A549 (cell line): ENCODE measurements at regions not wholly inside any gene's neighbourhood (a gene's known extent, or its start where the extent isn't known, plus 50 kb on each side); places are given as distances from the start of the nearest gene placed in this dataset.

ENCODE experiments used
- ATAC-seq, 2 experiments: fragments of 200-7000 bp in 1 of 2; fragments of >200 bp in 1 of 2; cut with Nextera tagmentation in 1 of 2; cut with Tn5 transposase in 1 of 2; 3 replicates each; pipeline versions ENCODE4 v1.8.0 to v1.9.1; 2018 to 2020; ENCODE audit warnings: mild to moderate bottlenecking in 1 of 2, moderate library complexity in 1 of 2
- CTCF ChIA-PET: fragments of 300-600 bp; sonication (Branson Sonifier 250); formaldehyde crosslinking; extraction: SDS; loops from one replicate; lab custom pipeline; 2021; ENCODE audit warnings: antibody characterized with exemption, inconsistent platforms; lab: Yijun Ruan, JAX
- POLR2A ChIA-PET: fragments of 350-600 bp; formaldehyde crosslinking; extraction: SDS; loops from one replicate; lab custom pipeline; 2021; ENCODE audit warnings: antibody characterized with exemption, inconsistent platforms; lab: Yijun Ruan, JAX
- DNase-seq, 2 experiments: peaks; one replicate each; pipeline versions ENCODE4 v3.0.0 to v3.0.0-alpha.2; 2011 to 2016; ENCODE audit warnings: low read depth in 1 of 2, low spot score in 1 of 2
- FAIRE-seq: peaks from 2 replicates; lab custom pipeline; 2011; peaks lifted over from hg19 to GRCh38; lab: Jason Lieb, UNC
- H3K27ac ChIP-seq, 2 experiments: fragments of >200 bp; sonication (Bioruptor Twin); formaldehyde crosslinking; 3 replicates each; pipeline ENCODE4 v1.5.1; 2016 to 2017
- H3K4me1 ChIP-seq: fragments of >200 bp; sonication (Bioruptor Twin); formaldehyde crosslinking; 3 replicates; pipeline ENCODE4 v1.6.1; 2016
- H3K4me2 ChIP-seq: fragments of >200 bp; sonication (Bioruptor Twin); formaldehyde crosslinking; 3 replicates; pipeline ENCODE4 v1.6.1; 2016
- H3K4me3 ChIP-seq: fragments of >200 bp; sonication (Bioruptor Twin); formaldehyde crosslinking; 3 replicates; pipeline ENCODE4 v1.5.1; 2016
- H3K9me3 ChIP-seq: fragments of >200 bp; sonication (Bioruptor Twin); formaldehyde crosslinking; 3 replicates; pipeline ENCODE4 v1.6.1; 2016
- CBX2 ChIP-seq: fragments of 200-600 bp; sonication (generic); IDR thresholded peaks from 2 replicates; pipeline ENCODE4 v1.6.1; 2016; ENCODE audit warnings: low read depth, mild to moderate bottlenecking, borderline replicate concordance
- EHF ChIP-seq: fragments of 250-450 bp; sonication (Bioruptor Pico); IDR thresholded peaks from 2 replicates; pipeline ENCODE4 v1.5.0; 2020; ENCODE audit warnings: mild to moderate bottlenecking
- EHMT2 ChIP-seq: fragments of 200-600 bp; sonication (generic); IDR thresholded peaks from 2 replicates; pipeline ENCODE4 v1.6.1; 2016; ENCODE audit warnings: antibody characterized with exemption, low read depth, mild to moderate bottlenecking, moderate library complexity
- HOXB13 ChIP-seq: fragments of 250-450 bp; sonication (Bioruptor Pico); IDR thresholded peaks from 2 replicates; pipeline ENCODE4 v1.5.0; 2020; ENCODE audit warnings: low read depth, mild to moderate bottlenecking, moderate library complexity
- KDM5A ChIP-seq: fragments of 200-600 bp; sonication (generic); IDR thresholded peaks from 2 replicates; pipeline ENCODE4 v1.6.1; 2016; ENCODE audit warnings: antibody characterized with exemption, mild to moderate bottlenecking
- MAZ ChIP-seq: fragments of 150-350 bp; IDR thresholded peaks from 2 replicates; pipeline ENCODE4 v1.6.1; 2014; ENCODE audit warnings: antibody characterized with exemption, low read depth, low read length, borderline replicate concordance
- NPAS2 ChIP-seq: fragments of 250-450 bp; sonication (Bioruptor Pico); IDR thresholded peaks from 2 replicates; pipeline ENCODE4 v1.8.0; 2022; ENCODE audit warnings: mild to moderate bottlenecking, moderate library complexity, borderline replicate concordance
- NR3C1 ChIP-seq: fragments of >200 bp; sonication (Bioruptor Twin); formaldehyde crosslinking; IDR thresholded peaks from 3 replicates; pipeline ENCODE4 v1.6.1; 2017
- RAD21 ChIP-seq, 2 experiments: fragments of >200 bp in 1 of 2; sonication (Bioruptor Twin) in 1 of 2; formaldehyde crosslinking in 1 of 2; IDR thresholded peaks in 1 of 2; conservative IDR thresholded peaks in 1 of 2; 2 replicates in 1 of 2; 3 replicates in 1 of 2; pipeline ENCODE4 v1.6.1; 2012 to 2018; ENCODE audit warnings: inconsistent platforms in 1 of 2
- RCOR1 ChIP-seq: fragments of 150-350 bp; IDR thresholded peaks from 2 replicates; pipeline ENCODE4 v1.6.1; 2014; ENCODE audit warnings: antibody characterized with exemption, low read length, low read depth
- RNF2 ChIP-seq: fragments of 200-600 bp; sonication (generic); IDR thresholded peaks from 2 replicates; pipeline ENCODE4 v1.6.1; 2016; ENCODE audit warnings: low read depth, mild to moderate bottlenecking, antibody characterized with exemption, moderate library complexity, borderline replicate concordance
- SMC3 ChIP-seq: fragments of >200 bp; sonication (Bioruptor Twin); formaldehyde crosslinking; IDR thresholded peaks from 3 replicates; pipeline ENCODE4 v1.6.1; 2018; ENCODE audit warnings: inconsistent platforms
- SREBF2 ChIP-seq: fragments of 450-650 bp; IDR thresholded peaks from 2 replicates; pipeline ENCODE4 v1.6.1; 2014; ENCODE audit warnings: mild to moderate bottlenecking, moderate library complexity
- TP53 ChIP-seq: fragments of 250-450 bp; sonication (Bioruptor Pico); IDR thresholded peaks from 2 replicates; pipeline ENCODE4 v1.5.0; 2021; ENCODE audit warnings: mild to moderate bottlenecking, moderate library complexity
- ZFP36 ChIP-seq: fragments of 450-650 bp; IDR thresholded peaks from 2 replicates; pipeline ENCODE4 v1.6.1; 2014; ENCODE audit warnings: borderline replicate concordance; ENCODE audit not compliant: partially characterized antibody
- WGBS: methylation state at CpG from one replicate; pipeline ENCODE4 v1.1.6; 2017; ENCODE audit errors: missing lambda C conversion rate; 5-methylcytosine and 5-hydroxymethylcytosine counted together
- TF ChIP-seq, protein P1 (sequence below): fragments of >200 bp; sonication (Bioruptor Twin); formaldehyde crosslinking; IDR thresholded peaks from 3 replicates; pipeline ENCODE4 v1.5.1; 2016
- TF ChIP-seq, protein P2 (sequence below): IDR thresholded peaks from 2 replicates; pipeline ENCODE4 v1.6.1; 2012; ENCODE audit warnings: low read depth, borderline replicate concordance
- TF ChIP-seq, protein P3 (sequence below): IDR thresholded peaks from 2 replicates; pipeline ENCODE4 v1.6.1; 2012
- TF ChIP-seq, protein P4 (sequence below): fragments of >200 bp; sonication (Bioruptor Twin); formaldehyde crosslinking; IDR thresholded peaks from 2 replicates; pipeline ENCODE4 v1.6.1; 2016
- TF ChIP-seq, protein P5 (sequence below): fragments of >200 bp; sonication (Bioruptor Twin); formaldehyde crosslinking; IDR thresholded peaks from 3 replicates; pipeline ENCODE4 v1.6.1; 2016
- TF ChIP-seq, protein P6 (sequence below): fragments of 150-350 bp; IDR thresholded peaks from 2 replicates; pipeline ENCODE4 v1.6.1; 2014; ENCODE audit warnings: low read depth, mild to moderate bottlenecking, low read length

DNA sequence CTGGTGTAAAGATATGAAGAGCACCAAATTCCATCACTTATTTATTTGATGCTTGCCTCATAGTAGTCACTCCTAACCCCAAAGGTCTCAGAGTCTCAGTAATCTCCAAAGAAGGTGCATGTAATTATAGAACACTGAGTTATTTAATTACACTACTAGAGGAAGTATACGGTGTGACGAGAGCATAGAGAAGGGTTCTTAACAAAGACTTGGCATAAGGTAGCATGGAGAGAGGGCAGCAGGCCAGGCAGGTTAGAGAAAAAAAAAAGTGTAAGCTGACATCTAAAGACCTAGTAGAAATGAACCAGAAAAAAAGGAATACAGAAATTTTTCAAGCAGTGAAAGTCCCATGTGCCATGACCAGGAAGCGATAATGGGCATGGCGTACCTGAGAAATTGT is 213.3 kb upstream of the TGFBR2 start:
- Histone ChIP-seq H3K4me3 (no peak overlapping the region), H3K27ac (no peak overlapping the region), H3K9me3 (no peaks in the 10 kb centered on the region), H3K4me2 (no peak overlapping the region), H3K4me1 (no peaks in the 10 kb centered on the region)
- 97% methylated on average over 4 of the region's 4 CpGs for WGBS
- CTCF ChIA-PET: no interaction called here
- DNase-seq: no peak
- no peak for ATAC-seq
- POLR2A ChIA-PET: no interaction called here
- TF ChIP-seq ZFP36 (no peak), CBX2 (no peak), SREBF2 (no peak), NR3C1 (no peak), MAZ (no peak)
- TF ChIP-seq, protein P1, sequence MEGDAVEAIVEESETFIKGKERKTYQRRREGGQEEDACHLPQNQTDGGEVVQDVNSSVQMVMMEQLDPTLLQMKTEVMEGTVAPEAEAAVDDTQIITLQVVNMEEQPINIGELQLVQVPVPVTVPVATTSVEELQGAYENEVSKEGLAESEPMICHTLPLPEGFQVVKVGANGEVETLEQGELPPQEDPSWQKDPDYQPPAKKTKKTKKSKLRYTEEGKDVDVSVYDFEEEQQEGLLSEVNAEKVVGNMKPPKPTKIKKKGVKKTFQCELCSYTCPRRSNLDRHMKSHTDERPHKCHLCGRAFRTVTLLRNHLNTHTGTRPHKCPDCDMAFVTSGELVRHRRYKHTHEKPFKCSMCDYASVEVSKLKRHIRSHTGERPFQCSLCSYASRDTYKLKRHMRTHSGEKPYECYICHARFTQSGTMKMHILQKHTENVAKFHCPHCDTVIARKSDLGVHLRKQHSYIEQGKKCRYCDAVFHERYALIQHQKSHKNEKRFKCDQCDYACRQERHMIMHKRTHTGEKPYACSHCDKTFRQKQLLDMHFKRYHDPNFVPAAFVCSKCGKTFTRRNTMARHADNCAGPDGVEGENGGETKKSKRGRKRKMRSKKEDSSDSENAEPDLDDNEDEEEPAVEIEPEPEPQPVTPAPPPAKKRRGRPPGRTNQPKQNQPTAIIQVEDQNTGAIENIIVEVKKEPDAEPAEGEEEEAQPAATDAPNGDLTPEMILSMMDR: no peak
- TF ChIP-seq, protein P2, sequence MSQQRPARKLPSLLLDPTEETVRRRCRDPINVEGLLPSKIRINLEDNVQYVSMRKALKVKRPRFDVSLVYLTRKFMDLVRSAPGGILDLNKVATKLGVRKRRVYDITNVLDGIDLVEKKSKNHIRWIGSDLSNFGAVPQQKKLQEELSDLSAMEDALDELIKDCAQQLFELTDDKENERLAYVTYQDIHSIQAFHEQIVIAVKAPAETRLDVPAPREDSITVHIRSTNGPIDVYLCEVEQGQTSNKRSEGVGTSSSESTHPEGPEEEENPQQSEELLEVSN: no peak
- TF ChIP-seq, protein P3, sequence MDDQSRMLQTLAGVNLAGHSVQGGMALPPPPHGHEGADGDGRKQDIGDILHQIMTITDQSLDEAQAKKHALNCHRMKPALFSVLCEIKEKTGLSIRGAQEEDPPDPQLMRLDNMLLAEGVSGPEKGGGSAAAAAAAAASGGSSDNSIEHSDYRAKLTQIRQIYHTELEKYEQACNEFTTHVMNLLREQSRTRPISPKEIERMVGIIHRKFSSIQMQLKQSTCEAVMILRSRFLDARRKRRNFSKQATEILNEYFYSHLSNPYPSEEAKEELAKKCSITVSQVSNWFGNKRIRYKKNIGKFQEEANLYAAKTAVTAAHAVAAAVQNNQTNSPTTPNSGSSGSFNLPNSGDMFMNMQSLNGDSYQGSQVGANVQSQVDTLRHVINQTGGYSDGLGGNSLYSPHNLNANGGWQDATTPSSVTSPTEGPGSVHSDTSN: no peak
- TF ChIP-seq, protein P4, sequence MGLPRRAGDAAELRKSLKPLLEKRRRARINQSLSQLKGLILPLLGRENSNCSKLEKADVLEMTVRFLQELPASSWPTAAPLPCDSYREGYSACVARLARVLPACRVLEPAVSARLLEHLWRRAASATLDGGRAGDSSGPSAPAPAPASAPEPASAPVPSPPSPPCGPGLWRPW: no peak
- no peak for FAIRE-seq

DNA sequence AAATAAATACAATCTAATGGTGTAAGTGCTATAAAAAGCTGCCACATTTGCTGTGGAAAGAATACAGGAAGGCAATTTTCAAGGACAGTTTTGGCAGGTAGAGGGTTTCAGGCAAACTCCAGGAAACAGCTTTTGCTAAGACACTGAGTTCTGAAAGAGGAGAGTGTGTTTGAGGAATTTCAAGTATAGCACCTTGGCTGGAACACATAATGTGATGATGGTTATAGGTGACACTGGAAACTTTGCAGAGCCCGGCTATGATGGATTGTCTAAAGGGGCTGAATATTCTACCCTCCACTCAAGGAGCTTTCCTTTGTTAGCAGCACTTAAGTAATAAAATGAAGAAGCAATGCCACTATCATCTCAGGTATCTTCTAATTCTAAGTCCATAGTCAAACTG is 209.4 kb upstream of the TGFBR2 start:
- 96% methylated on average over 1 of the region's 1 CpG for WGBS
- TF ChIP-seq RNF2 (no peak), SMC3 (no peak), KDM5A (no peak), TP53 (CRISPR knock-in tag) (no peak), HOXB13 (no peak), ZFP36 (no peak), RCOR1 (no peak), NPAS2 (CRISPR knock-in tag) (no peak), RAD21 (conservative IDR thresholded peaks at IDR 0.05 in 1 of 2, IDR thresholded peaks at IDR 0.05 in 1 of 2) (no peak), EHMT2 (no peak), EHF (CRISPR knock-in tag) (no peak)
- TF ChIP-seq, protein P5, sequence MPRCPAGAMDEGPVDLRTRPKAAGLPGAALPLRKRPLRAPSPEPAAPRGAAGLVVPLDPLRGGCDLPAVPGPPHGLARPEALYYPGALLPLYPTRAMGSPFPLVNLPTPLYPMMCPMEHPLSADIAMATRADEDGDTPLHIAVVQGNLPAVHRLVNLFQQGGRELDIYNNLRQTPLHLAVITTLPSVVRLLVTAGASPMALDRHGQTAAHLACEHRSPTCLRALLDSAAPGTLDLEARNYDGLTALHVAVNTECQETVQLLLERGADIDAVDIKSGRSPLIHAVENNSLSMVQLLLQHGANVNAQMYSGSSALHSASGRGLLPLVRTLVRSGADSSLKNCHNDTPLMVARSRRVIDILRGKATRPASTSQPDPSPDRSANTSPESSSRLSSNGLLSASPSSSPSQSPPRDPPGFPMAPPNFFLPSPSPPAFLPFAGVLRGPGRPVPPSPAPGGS: no peak
- TF ChIP-seq, protein P6, sequence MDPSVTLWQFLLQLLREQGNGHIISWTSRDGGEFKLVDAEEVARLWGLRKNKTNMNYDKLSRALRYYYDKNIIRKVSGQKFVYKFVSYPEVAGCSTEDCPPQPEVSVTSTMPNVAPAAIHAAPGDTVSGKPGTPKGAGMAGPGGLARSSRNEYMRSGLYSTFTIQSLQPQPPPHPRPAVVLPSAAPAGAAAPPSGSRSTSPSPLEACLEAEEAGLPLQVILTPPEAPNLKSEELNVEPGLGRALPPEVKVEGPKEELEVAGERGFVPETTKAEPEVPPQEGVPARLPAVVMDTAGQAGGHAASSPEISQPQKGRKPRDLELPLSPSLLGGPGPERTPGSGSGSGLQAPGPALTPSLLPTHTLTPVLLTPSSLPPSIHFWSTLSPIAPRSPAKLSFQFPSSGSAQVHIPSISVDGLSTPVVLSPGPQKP: no peak
- TF ChIP-seq, all 56 proteins: peak for 0
- H3K27ac ChIP-seq: no peak overlapping the region
- no peak for FAIRE-seq
- H3K4me2 ChIP-seq: no peak overlapping the region
- H3K4me1 ChIP-seq: peaks cover 3% of the 10 kb centered on the region; the same call in 2 of the 3 replicates
- H3K9me3 ChIP-seq: no peaks in the 10 kb centered on the region
- CTCF ChIA-PET: interaction anchor here (0.6 to 1.0 kb wide), 2 partner anchors 59 to 262 kb away, joined by 3 read pairs; no protein-coding TSS in a partner anchor
- DNase-seq: no peak
- POLR2A ChIA-PET: no interaction called here
- H3K4me3 ChIP-seq: no peak overlapping the region
- ATAC-seq: no peak
